ENCODE measurements at regions not wholly inside any gene's neighbourhood (a gene's known extent, or its start where the extent isn't known, plus 50 kb on each side); places are given as distances from the start of the nearest gene placed in this dataset.

GRCh38 chr4:43837604-43838003 lies 611.0 kb downstream of the KCTD8 start:
- no peak for DNase-seq

- no peak for DNase-seq
Measured at GRCh38 chr4:43842594-43842993, 606.0 kb downstream of the KCTD8 start.

GRCh38 chr4:43843501-43843900 lies 605.1 kb downstream of the KCTD8 start:
- no peak for DNase-seq

- DNase-seq = no peak
Measured at GRCh38 chr4:43846111-43846587, 602.5 kb downstream of the KCTD8 start.

GRCh38 chr4:43853565-43854264 lies 594.9 kb downstream of the KCTD8 start:
- DNase-seq = no peak

- no peak for DNase-seq
Measured at GRCh38 chr4:43855283-43855682, 593.3 kb downstream of the KCTD8 start.

GRCh38 chr4:43864616-43865146 lies 583.9 kb downstream of the KCTD8 start:
- no peak for DNase-seq

GRCh38 chr4:43867908-43868307 lies 580.7 kb downstream of the KCTD8 start:
- DNase-seq = no peak

GRCh38 chr4:43875655-43876054 lies 573.0 kb downstream of the KCTD8 start:
- no peak for DNase-seq

- no peak for DNase-seq
Measured at GRCh38 chr4:43882470-43882869, 566.1 kb downstream of the KCTD8 start.

- no peak for DNase-seq
Measured at GRCh38 chr4:43886196-43886595, 562.4 kb downstream of the KCTD8 start.

- DNase-seq = no peak
Measured at GRCh38 chr4:43898836-43899235, 549.8 kb downstream of the KCTD8 start.

GRCh38 chr4:43903456-43903855 lies 545.2 kb downstream of the KCTD8 start:
- no peak for DNase-seq

GRCh38 chr4:43918377-43918776 lies 530.2 kb downstream of the KCTD8 start:
- DNase-seq = no peak

GRCh38 chr4:43932448-43932847 lies 516.2 kb downstream of the KCTD8 start:
- DNase-seq = no peak

- DNase-seq = no peak
Measured at GRCh38 chr4:43943998-43944397, 504.6 kb downstream of the KCTD8 start.

- no peak for DNase-seq
Measured at GRCh38 chr4:43959976-43960375, 488.6 kb downstream of the KCTD8 start.

- no peak for DNase-seq
Measured at GRCh38 chr4:43968011-43968410, 480.6 kb downstream of the KCTD8 start.

GRCh38 chr4:43983610-43984009 lies 465.0 kb downstream of the KCTD8 start:
- DNase-seq = no peak

GRCh38 chr4:43987331-43987944 lies 461.2 kb downstream of the KCTD8 start:
- no peak for DNase-seq

- no peak for DNase-seq
Measured at GRCh38 chr4:43990551-43990950, 458.1 kb downstream of the KCTD8 start.

- DNase-seq = no peak
Measured at GRCh38 chr4:43990963-43991362, 457.6 kb downstream of the KCTD8 start.

- no peak for DNase-seq
Measured at GRCh38 chr4:43992552-43992951, 456.1 kb downstream of the KCTD8 start.

GRCh38 chr4:43993196-43993902 lies 455.3 kb downstream of the KCTD8 start:
- no peak for DNase-seq
